Transverse colon (tissue), 4 donors: ENCODE measurements at regions not wholly inside any gene's neighbourhood (a gene's known extent, or its start where the extent isn't known, plus 50 kb on each side); places are given as distances from the start of the nearest gene placed in this dataset.
"Not testable (repeated sequence)": the region's sequence is repeated elsewhere in the genome, so short reads cannot be mapped to it uniquely, and the experiment has no call there.

Experiments used
- DNase-seq: peaks from one replicate; pipeline ENCODE4 v3.0.0-alpha.2; 2019
- H3K27ac ChIP-seq, 4 donors: fragments of 200-600 bp; sonication (generic); 2 replicates each; pipeline ENCODE4 v1.5.1; 2016 to 2018; ENCODE audit warnings: inconsistent platforms in 4 of 4
- H3K27me3 ChIP-seq: fragments of 200-600 bp; sonication (generic); 2 replicates; pipeline ENCODE4 v1.5.1; 2017; ENCODE audit warnings: inconsistent platforms
- H3K36me3 ChIP-seq, 4 donors: fragments of 200-600 bp; sonication (generic); 2 replicates each; pipeline ENCODE4 v1.5.1; 2017 to 2019; ENCODE audit warnings: inconsistent platforms in 4 of 4
- H3K4me1 ChIP-seq, 4 donors: fragments of 200-600 bp; sonication (generic); 2 replicates each; pipeline ENCODE4 v1.5.1; 2017 to 2020; ENCODE audit warnings: inconsistent platforms in 4 of 4
- H3K4me3 ChIP-seq, 4 donors: fragments of 200-600 bp; sonication (generic); 1 replicate in 1 of 4; 2 replicates in 3 of 4; pipeline versions ENCODE4 v1.5.1 to v1.6.1; 2017 to 2019; ENCODE audit warnings: inconsistent platforms in 4 of 4
- H3K9me3 ChIP-seq, 2 donors: fragments of 200-600 bp; sonication (generic); 2 replicates each; pipeline ENCODE4 v1.5.1; 2017 to 2019; ENCODE audit warnings: inconsistent platforms in 2 of 2
- EP300 ChIP-seq: sonication (generic); formaldehyde crosslinking; IDR thresholded peaks from one replicate; pipeline ENCODE4 v1.6.1; 2017; ENCODE audit warnings: antibody characterized with exemption, low read depth
- POLR2A ChIP-seq: fragments of 450-650 bp; IDR thresholded peaks from one replicate; pipeline ENCODE4 v1.6.1; 2016; ENCODE audit warnings: antibody characterized with exemption, mild to moderate bottlenecking, moderate library complexity
- POLR2AphosphoS5 ChIP-seq, 3 donors: sonication (generic); formaldehyde crosslinking; IDR thresholded peaks; one replicate each; pipeline ENCODE4 v1.6.1; 2016; ENCODE audit warnings: antibody characterized with exemption in 3 of 3
- WGBS, 2 donors: methylation state at CpG; one replicate each; pipeline ENCODE4 v1.1.5; 2018; ENCODE audit warnings: low coverage in 1 of 2; 5-methylcytosine and 5-hydroxymethylcytosine counted together
- in situ Hi-C, 4 donors: fragments of 200-750 bp; cut with MboI; loops; one replicate each; pipeline versions ENCODE4 v1.15.0 to v1.15.1; 2017; ENCODE audit warnings: low sequenced_read_pairs in 3 of 4, low pct_ligation_motif_present in 1 of 4, low pct_unique_long_range_greater_than_20kb in 1 of 4
- intact Hi-C: fragments of 100-400 bp; cut with DNase I; formaldehyde crosslinking; loops from one replicate; pipeline ENCODE4 v1.15.1; 2023; ENCODE audit warnings: low total_unique reads
- TF ChIP-seq, protein P1 (sequence below), 5 experiments: fragments of 200-600 bp in 3 of 5; fragments of 450-650 bp in 2 of 5; sonication (generic) in 3 of 5; IDR thresholded peaks; 1 replicate in 2 of 5; 2 replicates in 3 of 5; pipeline ENCODE4 v1.5.1; 2016 to 2017; ENCODE audit warnings: antibody characterized with exemption in 5 of 5, inconsistent platforms in 3 of 5, mild to moderate bottlenecking in 2 of 5, moderate library complexity in 1 of 5

DNA sequence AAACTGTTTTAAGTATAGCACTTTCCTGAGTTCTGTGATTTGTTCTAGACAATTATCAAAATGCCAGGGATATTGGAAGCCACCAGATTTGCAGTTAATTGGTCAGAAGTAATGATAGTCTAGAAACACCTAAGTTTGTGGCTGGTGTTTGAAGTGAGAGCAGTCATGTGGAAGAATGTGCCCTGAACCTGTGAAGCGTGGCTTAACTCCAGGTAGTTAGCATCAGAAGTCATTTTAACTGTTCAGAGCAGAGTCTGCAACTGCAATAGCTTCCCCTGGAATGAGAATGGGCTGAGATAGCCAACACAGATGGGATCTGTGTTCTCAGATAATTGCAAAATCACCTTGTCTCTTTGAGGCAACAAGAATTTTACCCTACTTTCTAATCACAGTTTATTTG lies 255.1 kb upstream of the GK2 start:
- Histone ChIP-seq H3K9me3 (no peaks in the 10 kb centered on the region), H3K27ac (no peak overlapping the region), H3K27me3 (no peaks in the 10 kb centered on the region), H3K4me3 (no peak overlapping the region), H3K4me1 (no peaks in the 10 kb centered on the region), H3K36me3 (no peaks in the 10 kb centered on the region)
- no peak for DNase-seq
- 59% methylated on average over 1 of the region's 1 CpG; no CpG with 5 or more reads in 1 of the 2 donors for WGBS, 2 donors
- intact Hi-C loops: no loop called here
- in situ Hi-C loops: no loop called here
- no peak for TF ChIP-seq POLR2AphosphoS5 (IDR thresholded peaks at IDR 0.05)
- TF ChIP-seq POLR2A: no peak
- TF ChIP-seq EP300: no peak
- TF ChIP-seq, protein P1, sequence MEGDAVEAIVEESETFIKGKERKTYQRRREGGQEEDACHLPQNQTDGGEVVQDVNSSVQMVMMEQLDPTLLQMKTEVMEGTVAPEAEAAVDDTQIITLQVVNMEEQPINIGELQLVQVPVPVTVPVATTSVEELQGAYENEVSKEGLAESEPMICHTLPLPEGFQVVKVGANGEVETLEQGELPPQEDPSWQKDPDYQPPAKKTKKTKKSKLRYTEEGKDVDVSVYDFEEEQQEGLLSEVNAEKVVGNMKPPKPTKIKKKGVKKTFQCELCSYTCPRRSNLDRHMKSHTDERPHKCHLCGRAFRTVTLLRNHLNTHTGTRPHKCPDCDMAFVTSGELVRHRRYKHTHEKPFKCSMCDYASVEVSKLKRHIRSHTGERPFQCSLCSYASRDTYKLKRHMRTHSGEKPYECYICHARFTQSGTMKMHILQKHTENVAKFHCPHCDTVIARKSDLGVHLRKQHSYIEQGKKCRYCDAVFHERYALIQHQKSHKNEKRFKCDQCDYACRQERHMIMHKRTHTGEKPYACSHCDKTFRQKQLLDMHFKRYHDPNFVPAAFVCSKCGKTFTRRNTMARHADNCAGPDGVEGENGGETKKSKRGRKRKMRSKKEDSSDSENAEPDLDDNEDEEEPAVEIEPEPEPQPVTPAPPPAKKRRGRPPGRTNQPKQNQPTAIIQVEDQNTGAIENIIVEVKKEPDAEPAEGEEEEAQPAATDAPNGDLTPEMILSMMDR (IDR thresholded peaks at IDR 0.05): no peak

- no peak for TF ChIP-seq POLR2AphosphoS5 (IDR thresholded peaks at IDR 0.05)
- TF ChIP-seq EP300: no peak
- TF ChIP-seq, protein P1 (IDR thresholded peaks at IDR 0.05): no peak
- TF ChIP-seq POLR2A: no peak
- WGBS, 2 donors: 85 to 86% methylated on average over 2 to 3 of the region's 3 CpGs
- H3K36me3 ChIP-seq: no peaks in the 10 kb centered on the region
These were observed 254.6 kb upstream of the GK2 start for GRCh38 chr4:79662651-79663050.

GRCh38 chr4:79661196-79661595 lies 253.2 kb upstream of the GK2 start:
- DNase-seq: no peak
- TF ChIP-seq POLR2A (no peak), POLR2AphosphoS5 (IDR thresholded peaks at IDR 0.05) (no peak), EP300 (no peak)
- TF ChIP-seq, protein P1 (IDR thresholded peaks at IDR 0.05): no peak
- intact Hi-C loops (no loop called here), in situ Hi-C loops (no loop called here)
- Histone ChIP-seq H3K36me3 (no peaks in the 10 kb centered on the region), H3K4me3 (no peak overlapping the region), H3K9me3 (peaks cover 0 to 8% of the 10 kb centered on the region in 2 donors), H3K4me1 (no peaks in the 10 kb centered on the region), H3K27me3 (no peaks in the 10 kb centered on the region), H3K27ac (no peak overlapping the region)
- WGBS, 2 donors: 84% methylated on average over 2 of the region's 2 CpGs; no CpG with 5 or more reads in 1 of the 2 donors

More at GRCh38 chr4:79662651-79663050, 254.6 kb upstream of the GK2 start:
- no peaks in the 10 kb centered on the region for H3K4me1 ChIP-seq
- no peak for DNase-seq
- in situ Hi-C loops: no loop called here
- intact Hi-C loops: no loop called here
- H3K9me3 ChIP-seq: peaks cover 0 to 1% of the 10 kb centered on the region in 2 donors
- H3K27ac ChIP-seq: no peak overlapping the region
- no peaks in the 10 kb centered on the region for H3K27me3 ChIP-seq
- H3K4me3 ChIP-seq: no peak overlapping the region

GRCh38 chr4:79659308-79659870 lies 251.4 kb upstream of the GK2 start:
- H3K36me3 ChIP-seq, H3K27ac ChIP-seq, H3K9me3 ChIP-seq, in situ Hi-C loops, H3K4me1 ChIP-seq, DNase-seq, H3K4me3 ChIP-seq, intact Hi-C loops, H3K27me3 ChIP-seq: not testable (repeated sequence)
- WGBS, 2 donors: 48 to 66% methylated on average over 5 of the region's 5 CpGs

- in situ Hi-C loops (no loop called here), intact Hi-C loops (no loop called here)
- DNase-seq: no peak
- Histone ChIP-seq H3K9me3 (peaks cover 0 to 8% of the 10 kb centered on the region in 2 donors), H3K4me3 (no peak overlapping the region), H3K27ac (no peak overlapping the region), H3K27me3 (no peaks in the 10 kb centered on the region), H3K4me1 (peaks cover 0 to 3% (median 1%) of the 10 kb centered on the region in 4 donors), H3K36me3 (no peaks in the 10 kb centered on the region)
- TF ChIP-seq POLR2A (no peak), EP300 (no peak), POLR2AphosphoS5 (IDR thresholded peaks at IDR 0.05) (no peak)
- TF ChIP-seq, protein P1 (IDR thresholded peaks at IDR 0.05): no peak
These were observed 249.4 kb upstream of the GK2 start for GRCh38 chr4:79657379-79657778.
